Heart left ventricle (tissue), 13 donors: ENCODE measurements at regions not wholly inside any gene's neighbourhood (a gene's known extent, or its start where the extent isn't known, plus 50 kb on each side); places are given as distances from the start of the nearest gene placed in this dataset.

Source experiments
- POLR2A ChIP-seq, 2 donors: fragments of 450-650 bp; IDR thresholded peaks; one replicate each; pipeline ENCODE4 v1.6.1; 2017; ENCODE audit warnings: antibody characterized with exemption in 2 of 2, mild to moderate bottlenecking in 2 of 2, moderate library complexity in 2 of 2
- TF ChIP-seq, protein P1 (sequence below), 12 donors: fragments of 200-600 bp; sonication (generic) in 4 of 12; IDR thresholded peaks; one replicate each; pipeline versions ENCODE4 v1.5.0 to v1.8.0; 2018 to 2022; ENCODE audit warnings: antibody characterized with exemption in 12 of 12, mild to moderate bottlenecking in 5 of 12
- donor health status: ischemic (EF 13 %, LVEDD 7.1; RV severe dilation, severe dysfunction).
- donor health status: DM: no; HTN: yes; CAD: no.
- donor health status: DM: no; HTN: no; CAD: no.
- donor health status: ischemic (EF 25% LVEDD 6.9; RV normal size, moderate dysfunction).
- donor health status: ischemic (EF 25% LVEDD 5.7; RV mildly dilated, moderate dysfunction).
- donor health status: ischemic (EF 35%, LVEDD 5.7; RV mildly dilated, moderate dysfunction).
- donor health status: nonischemic (EF 11% LVEDD 7.7; RV severe dilation, severe dysfunction).
- donor health status: DM: yes; HTN: yes; CAD: no.
- donor health status: PGD.
- donor health status: ischemic (EF 29% LVEDD 5.4; RV normal size, mild dysfunction).
- donor health status: nonischemic (EF 23%, LVEDD 6.1; RV moderate dilation, normal function).

DNA sequence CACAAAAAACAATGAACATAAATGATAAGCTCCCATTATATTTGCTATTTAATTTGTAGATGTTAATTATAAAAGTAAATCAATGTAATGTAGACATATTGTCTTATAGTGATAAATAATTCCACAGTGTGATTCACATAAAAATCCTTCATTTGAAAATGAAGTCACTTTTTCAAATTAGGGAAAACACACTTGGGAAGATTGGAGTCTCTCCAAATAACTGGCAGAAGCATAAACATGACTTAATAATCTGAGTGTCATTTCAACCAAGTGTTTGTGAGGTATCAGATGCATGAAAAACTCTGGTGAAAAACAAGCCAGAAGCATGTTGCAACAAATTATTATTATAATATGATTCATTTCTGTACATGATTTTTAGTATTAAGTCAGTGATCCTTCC, 102.2 kb downstream of the CETN3 start:
- TF ChIP-seq, protein P1, sequence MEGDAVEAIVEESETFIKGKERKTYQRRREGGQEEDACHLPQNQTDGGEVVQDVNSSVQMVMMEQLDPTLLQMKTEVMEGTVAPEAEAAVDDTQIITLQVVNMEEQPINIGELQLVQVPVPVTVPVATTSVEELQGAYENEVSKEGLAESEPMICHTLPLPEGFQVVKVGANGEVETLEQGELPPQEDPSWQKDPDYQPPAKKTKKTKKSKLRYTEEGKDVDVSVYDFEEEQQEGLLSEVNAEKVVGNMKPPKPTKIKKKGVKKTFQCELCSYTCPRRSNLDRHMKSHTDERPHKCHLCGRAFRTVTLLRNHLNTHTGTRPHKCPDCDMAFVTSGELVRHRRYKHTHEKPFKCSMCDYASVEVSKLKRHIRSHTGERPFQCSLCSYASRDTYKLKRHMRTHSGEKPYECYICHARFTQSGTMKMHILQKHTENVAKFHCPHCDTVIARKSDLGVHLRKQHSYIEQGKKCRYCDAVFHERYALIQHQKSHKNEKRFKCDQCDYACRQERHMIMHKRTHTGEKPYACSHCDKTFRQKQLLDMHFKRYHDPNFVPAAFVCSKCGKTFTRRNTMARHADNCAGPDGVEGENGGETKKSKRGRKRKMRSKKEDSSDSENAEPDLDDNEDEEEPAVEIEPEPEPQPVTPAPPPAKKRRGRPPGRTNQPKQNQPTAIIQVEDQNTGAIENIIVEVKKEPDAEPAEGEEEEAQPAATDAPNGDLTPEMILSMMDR (IDR thresholded peaks at IDR 0.05), result no peak
- no peak for TF ChIP-seq POLR2A (IDR thresholded peaks at IDR 0.05)
